GM12878 (cell line): ENCODE measurements at regions not wholly inside any gene's neighbourhood (a gene's known extent, or its start where the extent isn't known, plus 50 kb on each side); places are given as distances from the start of the nearest gene placed in this dataset.

Experiments used
- ATAC-seq: fragments of 200-7000 bp; cut with Tn5 transposase; 3 replicates; pipeline ENCODE4 v1.9.1; 2020; ENCODE audit warnings: mild to moderate bottlenecking, moderate library complexity
- BruUV-seq: library from RNA; stranded (reverse); fragments of 400-500 nt; replicated peaks from 2 replicates; lab custom pipeline; 2021; lab: Mats Ljungman, UMichigan
- CTCF ChIA-PET: fragments of 300-600 bp; sonication (Branson Sonifier 250); formaldehyde crosslinking; extraction: SDS; loops from one replicate; lab custom pipeline; 2021; ENCODE audit warnings: inconsistent platforms; lab: Yijun Ruan, JAX
- POLR2A ChIA-PET: fragments of 350-600 bp; formaldehyde crosslinking; extraction: SDS; loops from one replicate; lab custom pipeline; 2021; ENCODE audit warnings: inconsistent platforms; lab: Charles Lee
- RAD21 ChIA-PET: fragments of 300-600 bp; sonication (Branson Sonifier 250); formaldehyde crosslinking; loops from one replicate; lab custom pipeline; 2023; ENCODE audit warnings: antibody characterized with exemption; ENCODE audit not compliant: unreplicated experiment; lab: Charles Lee
- SMC1A ChIA-PET: fragments of 300-600 bp; sonication (Branson Sonifier 250); formaldehyde crosslinking; loops from one replicate; lab custom pipeline; 2023; ENCODE audit not compliant: unreplicated experiment, uncharacterized antibody; lab: Charles Lee
- DNase-seq: peaks from one replicate; pipeline ENCODE4 v3.0.0-alpha.2; 2011; ENCODE audit warnings: low read depth, low spot score
- FAIRE-seq: peaks from 3 replicates; lab custom pipeline; 2011; peaks lifted over from hg19 to GRCh38; lab: Jason Lieb, UNC
- H2AFZ ChIP-seq: 2 replicates; pipeline ENCODE4 v1.6.0; 2011; ENCODE audit warnings: low read depth, low read length, control low read depth; ENCODE audit not compliant: control insufficient read depth
- H3K27ac ChIP-seq: 2 replicates; pipeline ENCODE4 v1.5.1; 2011; ENCODE audit warnings: control low read depth; ENCODE audit not compliant: control insufficient read depth, insufficient read depth
- H3K27me3 ChIP-seq, 2 experiments: replicated peaks in 1 of 2; 2 replicates each; pipeline versions ENCODE4 v1.6.0 to v1.6.1; 2011; ENCODE audit warnings: low read length in 1 of 2; ENCODE audit not compliant: control insufficient read depth in 2 of 2, insufficient read depth in 2 of 2
- H3K36me3 ChIP-seq, 2 experiments: 2 replicates each; pipeline ENCODE4 v1.5.1; 2011; ENCODE audit warnings: low read length in 1 of 2; ENCODE audit not compliant: control insufficient read depth in 2 of 2, insufficient read depth in 2 of 2
- H3K4me1 ChIP-seq: 2 replicates; pipeline ENCODE4 v1.6.1; 2011; ENCODE audit warnings: mild to moderate bottlenecking, low read length, moderate library complexity, mixed read lengths; ENCODE audit not compliant: control insufficient read depth, insufficient read depth
- H3K4me2 ChIP-seq: 2 replicates; pipeline ENCODE4 v1.6.0; 2011; ENCODE audit warnings: control low read depth; ENCODE audit not compliant: control insufficient read depth, insufficient read depth
- H3K4me3 ChIP-seq: fragments of 200-600 bp; sonication (generic); 2 replicates; pipeline ENCODE4 v1.5.1; 2016
- H3K79me2 ChIP-seq: 2 replicates; pipeline ENCODE4 v1.6.0; 2011; ENCODE audit warnings: low read length; ENCODE audit not compliant: control insufficient read depth, insufficient read depth
- H3K9ac ChIP-seq: 2 replicates; pipeline ENCODE4 v1.8.0; 2011; ENCODE audit warnings: low read length, control low read depth, mixed read lengths; ENCODE audit not compliant: control insufficient read depth, insufficient read depth
- H3K9me3 ChIP-seq: replicated peaks from 3 replicates; pipeline ENCODE4 v1.5.1; 2011; ENCODE audit warnings: mild to moderate bottlenecking, low read length; ENCODE audit not compliant: control insufficient read depth, insufficient read depth
- H4K20me1 ChIP-seq: 2 replicates; pipeline ENCODE4 v1.6.0; 2011; ENCODE audit not compliant: control insufficient read depth, insufficient read depth
- ETV6 ChIP-seq, 2 experiments: fragments of 450-650 bp in 1 of 2; IDR thresholded peaks in 1 of 2; conservative IDR thresholded peaks in 1 of 2; 2 replicates each; pipeline ENCODE4 v1.6.1; 2014; ENCODE audit warnings: antibody characterized with exemption in 1 of 2, borderline replicate concordance in 1 of 2, low read depth in 1 of 2, mild to moderate bottlenecking in 1 of 2, moderate library complexity in 1 of 2
- EZH2 ChIP-seq: IDR thresholded peaks from 2 replicates; pipeline ENCODE4 v1.6.1; 2012; ENCODE audit warnings: low read depth, mild to moderate bottlenecking, control low read depth, inconsistent platforms, low read length, borderline replicate concordance; ENCODE audit not compliant: control insufficient read depth
- MAX ChIP-seq: IDR thresholded peaks from 2 replicates; pipeline ENCODE4 v1.6.1; 2012; ENCODE audit warnings: low read depth, low read length, improper control_type of control experiment
- MEF2B ChIP-seq: fragments of 450-650 bp; IDR thresholded peaks from 2 replicates; pipeline ENCODE4 v1.6.1; 2018; ENCODE audit warnings: mild to moderate bottlenecking, moderate library complexity; ENCODE audit not compliant: partially characterized antibody, poor library complexity, severe bottlenecking
- MYB ChIP-seq: fragments of 150-350 bp; IDR thresholded peaks from 2 replicates; pipeline ENCODE4 v1.6.1; 2014; ENCODE audit warnings: mild to moderate bottlenecking, low read depth, low read length, borderline replicate concordance
- NKRF ChIP-seq: fragments of 450-650 bp; conservative IDR thresholded peaks from 2 replicates; pipeline ENCODE4 v1.6.1; 2017; ENCODE audit warnings: mild to moderate bottlenecking, moderate library complexity
- USF1 ChIP-seq: IDR thresholded peaks from 2 replicates; pipeline ENCODE4 v1.6.1; 2011; ENCODE audit warnings: borderline replicate concordance, low read depth, mild to moderate bottlenecking, moderate library complexity, mixed read lengths, low read length; ENCODE audit not compliant: insufficient read depth; ENCODE audit errors: extremely low read length
- WGBS: methylation state at CpG from one replicate; pipeline ENCODE4 v1.1.6; 2016; ENCODE audit warnings: low lambda C conversion rate; ENCODE audit not compliant: insufficient replicate concordance, insufficient coverage; ENCODE audit errors: missing lambda C conversion rate; 5-methylcytosine and 5-hydroxymethylcytosine counted together
- in situ Hi-C: fragments of 300-500 bp; cut with MboI; formaldehyde crosslinking; loops from 9 replicates; pipeline ENCODE4 v1.14.3; 2018; ENCODE audit warnings: mixed read lengths
- intact Hi-C: fragments of 100-400 bp; cut with micrococcal nuclease; formaldehyde crosslinking; loops from one replicate; pipeline ENCODE4 v1.14.2; 2022; ENCODE audit not compliant: unreplicated experiment

GRCh38 chr15:85947936-85948335, 131.7 kb upstream of the AGBL1 start:
- ChIA-PET RAD21 (no interaction called here), SMC1A (no interaction called here), CTCF (no interaction called here), POLR2A (no interaction called here)
- H3K27me3 ChIP-seq: no peaks in the 10 kb centered on the region
- in situ Hi-C loops: no loop called here
- H3K4me1 ChIP-seq: no peaks in the 10 kb centered on the region
- FAIRE-seq (no peak), ATAC-seq (no peak), DNase-seq (no peak)
- H3K36me3 ChIP-seq: no peaks in the 10 kb centered on the region
- no peak overlapping the region for H3K9ac ChIP-seq
- intact Hi-C loops: no loop called here
- 64% methylated on average over 7 of the region's 7 CpGs for WGBS
- H3K4me2 ChIP-seq: no peak overlapping the region
- H4K20me1 ChIP-seq: no peaks in the 10 kb centered on the region
- H3K4me3 ChIP-seq: no peak overlapping the region
- no peaks in the 10 kb centered on the region for H3K79me2 ChIP-seq
- H3K9me3 ChIP-seq: no peaks in the 10 kb centered on the region
- TF ChIP-seq MAX: no peak
- no peak for TF ChIP-seq MYB
- no peak for TF ChIP-seq NKRF
- TF ChIP-seq ETV6 (conservative IDR thresholded peaks at IDR 0.05 in 1 of 2, IDR thresholded peaks at IDR 0.05 in 1 of 2; ENCODE audit: borderline replicate concordance in 1 of 2, low read depth in 1 of 2): no peak
- no peak for TF ChIP-seq USF1
- no peak for TF ChIP-seq MEF2B
- no peak for TF ChIP-seq EZH2
- no TSS peak for BruUV-seq
- H3K27ac ChIP-seq: no peak overlapping the region
- no peak overlapping the region for H2AFZ ChIP-seq
